A673 (cell line): ENCODE measurements at regions not wholly inside any gene's neighbourhood (a gene's known extent, or its start where the extent isn't known, plus 50 kb on each side); places are given as distances from the start of the nearest gene placed in this dataset.

ENCODE experiments used
- BruUV-seq: library from RNA; stranded (reverse); fragments of 400-500 nt; replicated peaks from 2 replicates; lab custom pipeline; 2021; lab: Mats Ljungman, UMichigan
- CTCF ChIA-PET: fragments of 300-600 bp; sonication (Branson Sonifier 250); formaldehyde crosslinking; loops from one replicate; lab custom pipeline; 2022; ENCODE audit warnings: antibody characterized with exemption; lab: Charles Lee
- POLR2A ChIA-PET: fragments of 300-600 bp; sonication (Branson Sonifier 250); formaldehyde crosslinking; loops from one replicate; lab custom pipeline; 2022; ENCODE audit warnings: antibody characterized with exemption; ENCODE audit not compliant: low non-redundant PET; lab: Charles Lee
- DNase-seq: peaks from one replicate; pipeline ENCODE4 v3.0.0-alpha.2; 2015; ENCODE audit warnings: low spot score
- H3K27ac ChIP-seq: fragments of 200-600 bp; sonication (generic); 2 replicates; pipeline ENCODE4 v1.5.1; 2016; ENCODE audit warnings: mixed run types, low read depth, mild to moderate bottlenecking, mixed read lengths, antibody characterized with exemption, low read length; ENCODE audit not compliant: poor library complexity, severe bottlenecking
- H3K27me3 ChIP-seq: fragments of 200-600 bp; sonication (generic); replicated peaks from 2 replicates; pipeline ENCODE4 v1.6.1; 2017; ENCODE audit warnings: mixed run types, low read depth, mild to moderate bottlenecking, mixed read lengths, antibody characterized with exemption, low read length; ENCODE audit not compliant: insufficient read depth, poor library complexity
- H3K36me3 ChIP-seq: fragments of 200-600 bp; sonication (generic); 2 replicates; pipeline ENCODE4 v1.6.1; 2016; ENCODE audit warnings: mixed run types, mild to moderate bottlenecking, mixed read lengths, antibody characterized with exemption, low read length; ENCODE audit not compliant: insufficient read depth, poor library complexity, severe bottlenecking
- H3K4me1 ChIP-seq: fragments of 200-600 bp; sonication (generic); 2 replicates; pipeline ENCODE4 v1.6.1; 2017; ENCODE audit warnings: mixed run types, mild to moderate bottlenecking, mixed read lengths, antibody characterized with exemption, low read length; ENCODE audit not compliant: insufficient read depth, poor library complexity, severe bottlenecking
- H3K4me3 ChIP-seq: fragments of 200-600 bp; sonication (generic); 2 replicates; pipeline ENCODE4 v1.5.1; 2016; ENCODE audit warnings: low read depth, mixed run types, mild to moderate bottlenecking, mixed read lengths, low read length; ENCODE audit not compliant: poor library complexity, severe bottlenecking
- H3K9me3 ChIP-seq: fragments of 200-600 bp; sonication (generic); 2 replicates; pipeline ENCODE4 v1.6.1; 2016; ENCODE audit warnings: mixed run types, low read depth, mild to moderate bottlenecking, mixed read lengths, antibody characterized with exemption, low read length; ENCODE audit not compliant: poor library complexity, severe bottlenecking
- CTCF ChIP-seq: fragments of 300-800, 200-600 bp; sonication (generic); conservative IDR thresholded peaks from 2 replicates; pipeline ENCODE4 v1.5.1; 2017; ENCODE audit warnings: low read depth, mild to moderate bottlenecking, antibody characterized with exemption, low read length, moderate library complexity, mixed read lengths
- EZH2 ChIP-seq: fragments of 200-600 bp; sonication (generic); IDR thresholded peaks from 2 replicates; pipeline ENCODE4 v1.6.1; 2017; ENCODE audit warnings: borderline replicate concordance, low read depth, mild to moderate bottlenecking, mixed read lengths, antibody characterized with exemption, low read length; ENCODE audit not compliant: poor library complexity, severe bottlenecking
- intact Hi-C: fragments of 100-400 bp; cut with micrococcal nuclease; formaldehyde crosslinking; loops from one replicate; pipeline ENCODE4 v1.10.0; 2022; ENCODE audit not compliant: unreplicated experiment

DNA sequence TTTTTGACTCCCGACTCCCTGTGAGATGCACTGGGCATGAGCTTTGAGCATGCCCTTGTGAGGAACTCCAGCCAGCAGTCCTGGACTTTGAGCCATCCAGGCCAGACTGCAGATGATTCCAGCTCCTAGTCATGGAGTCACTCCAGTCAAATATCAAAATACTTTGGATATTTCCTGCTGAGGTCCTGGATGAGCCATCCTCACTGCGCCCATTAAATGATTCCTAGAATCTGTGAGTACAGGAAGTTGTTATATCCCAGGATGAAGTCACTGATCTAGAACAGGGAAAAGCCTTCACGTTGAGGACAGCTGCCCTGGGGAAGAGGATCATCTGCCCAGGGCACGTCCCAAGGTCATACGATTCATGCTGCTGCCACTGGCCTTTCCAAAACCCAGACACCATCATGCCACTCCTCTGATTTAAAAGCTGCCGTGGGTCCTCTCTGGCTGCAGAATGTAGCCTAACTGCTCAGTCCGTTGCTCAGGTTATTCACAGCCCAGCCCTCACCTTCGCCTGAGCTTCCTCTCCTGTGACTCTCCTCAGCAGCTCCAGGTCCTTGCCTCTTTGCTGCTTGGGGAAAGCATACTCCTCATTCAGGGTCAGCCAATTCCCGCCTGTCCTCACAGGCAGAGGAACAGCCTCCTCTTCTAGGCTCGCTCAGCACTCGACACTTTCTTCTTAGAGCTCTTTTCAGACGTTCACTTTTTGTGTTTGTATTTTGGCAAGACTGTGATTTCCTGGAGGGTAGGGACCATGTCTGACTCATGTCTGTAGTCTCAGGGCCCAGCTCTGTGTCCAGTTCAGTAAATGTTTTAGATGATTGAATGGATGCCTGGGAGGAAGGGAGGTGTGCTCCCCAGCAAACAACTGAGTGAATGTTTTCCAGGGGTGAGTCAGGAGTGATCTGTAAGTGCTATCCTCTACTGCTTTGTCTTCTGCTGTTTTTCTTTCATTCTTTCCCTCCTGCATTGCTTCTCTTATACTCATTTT lies 157.8 kb downstream of the SNX10 start:
- ChIA-PET CTCF (no interaction called here), POLR2A (interaction anchor here (0.6 kb wide), 1 partner anchor 59 kb away, joined by 4 read pairs; no protein-coding TSS in a partner anchor)
- Histone ChIP-seq H3K4me1 (no peaks in the 10 kb centered on the region), H3K27ac (no peak overlapping the region), H3K9me3 (no peaks in the 10 kb centered on the region), H3K4me3 (no peak overlapping the region), H3K36me3 (no peaks in the 10 kb centered on the region), H3K27me3 (peaks cover 21% of the 10 kb centered on the region)
- no TSS peak for BruUV-seq
- no peak for DNase-seq
- intact Hi-C loops, result no loop called here
- TF ChIP-seq EZH2 (no peak), CTCF (no peak)

- peaks cover 21% of the 10 kb centered on the region for H3K27me3 ChIP-seq
- DNase-seq, result no peak
- no peaks in the 10 kb centered on the region for H3K36me3 ChIP-seq
- ChIA-PET POLR2A (no interaction called here), CTCF (no interaction called here)
- no TSS peak for BruUV-seq
- TF ChIP-seq CTCF (no peak), EZH2 (no peak)
- no peak overlapping the region for H3K4me3 ChIP-seq
- no peak overlapping the region for H3K27ac ChIP-seq
- intact Hi-C loops, result no loop called here
- no peaks in the 10 kb centered on the region for H3K9me3 ChIP-seq
- H3K4me1 ChIP-seq, result no peaks in the 10 kb centered on the region
Observed at GRCh38 chr7:26451997-26452396, 160.3 kb downstream of the SNX10 start.

DNA sequence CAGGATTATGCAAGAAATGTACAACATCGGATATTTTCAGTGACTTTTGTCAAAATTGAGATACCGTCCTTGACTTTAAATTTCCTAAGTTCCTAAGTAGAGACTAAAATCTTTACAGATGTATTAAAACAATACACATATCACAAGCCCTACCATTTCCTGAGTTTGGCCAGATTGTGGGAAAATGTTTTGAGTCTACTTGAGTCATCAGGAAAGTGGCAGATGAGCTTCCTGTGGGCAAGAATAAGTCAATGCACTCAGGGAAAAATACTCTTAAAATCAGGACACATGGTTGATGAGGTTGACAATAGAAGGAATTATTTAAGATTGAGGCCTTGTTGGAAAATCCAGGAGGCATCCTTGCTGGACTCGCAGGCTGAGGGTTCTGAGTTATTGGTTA lies 162.5 kb downstream of the SNX10 start:
- Histone ChIP-seq H3K4me3 (no peak overlapping the region), H3K36me3 (no peaks in the 10 kb centered on the region), H3K9me3 (no peaks in the 10 kb centered on the region), H3K27me3 (peaks cover 20% of the 10 kb centered on the region), H3K27ac (no peak overlapping the region), H3K4me1 (no peaks in the 10 kb centered on the region)
- POLR2A ChIA-PET, result no interaction called here
- no peak for DNase-seq
- CTCF ChIA-PET, result no interaction called here
- intact Hi-C loops, result no loop called here
- no TSS peak for BruUV-seq
- TF ChIP-seq CTCF, result no peak
- TF ChIP-seq EZH2, result no peak
